ENCODE measurements at regions not wholly inside any gene's neighbourhood (a gene's known extent, or its start where the extent isn't known, plus 50 kb on each side); places are given as distances from the start of the nearest gene placed in this dataset.

DNA sequence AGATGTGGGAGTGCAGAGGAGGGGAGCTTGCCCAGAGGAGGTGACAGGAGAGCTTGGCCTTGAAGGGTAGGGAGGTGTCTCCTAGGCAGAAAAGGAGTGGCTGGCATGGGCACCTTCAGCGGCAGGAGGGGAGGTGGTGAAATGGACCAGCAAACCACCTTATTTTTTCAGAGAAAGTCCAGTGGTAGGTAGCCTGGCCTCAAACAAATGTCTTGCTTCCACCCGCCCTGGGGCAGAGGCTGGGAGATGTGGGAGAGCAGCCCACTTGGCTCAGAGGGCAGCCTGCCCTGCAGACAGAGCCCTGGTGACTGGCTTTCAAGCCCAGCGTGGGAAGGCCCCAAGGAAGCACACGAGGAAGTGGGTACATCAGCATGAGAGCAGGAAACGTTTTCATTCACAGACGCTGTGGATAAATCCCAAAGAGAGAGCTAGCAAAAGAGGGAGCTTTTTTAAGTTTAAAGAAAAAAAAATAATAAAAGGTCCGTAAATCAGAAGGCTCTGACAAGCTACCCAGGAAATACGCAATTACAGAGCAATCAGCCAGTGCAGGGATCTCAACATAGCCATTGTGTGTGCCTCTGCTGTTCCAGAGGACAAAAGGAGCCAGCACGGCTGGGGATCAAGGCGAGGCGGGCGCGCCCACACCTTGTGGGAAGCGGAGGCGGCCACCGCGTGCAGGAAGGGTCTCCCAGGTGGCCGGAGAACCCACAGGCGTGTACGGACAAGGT is 238.7 kb upstream of the PLET1 start:
- DNase-seq, result no peak
- Histone ChIP-seq H3K9me3 (replicated peaks in 1 of 2; ENCODE audit: control insufficient read depth in 1 of 2, insufficient read depth in 1 of 2, low read length in 2 of 2) (no peaks in the 10 kb centered on the region), H3K27ac (ENCODE audit: low read depth in 1 of 2, low read length in 2 of 2) (no peak overlapping the region), H3K36me3 (replicated peaks in 1 of 2; ENCODE audit: control insufficient read depth in 1 of 2, insufficient read depth in 2 of 2, low read length in 2 of 2) (no peaks in the 10 kb centered on the region), H3K4me3 (replicated peaks in 1 of 3; ENCODE audit: low read depth in 2 of 3, low read length in 3 of 3) (no peak overlapping the region), H3K79me2 (ENCODE audit: insufficient read depth, low read length) (no peaks in the 10 kb centered on the region), H3K9ac (ENCODE audit: insufficient read depth, low read length, poor library complexity, severe bottlenecking) (no peak overlapping the region), H2AFZ (ENCODE audit: insufficient read depth, low read depth, low read length, poor library complexity, severe bottlenecking) (no peak overlapping the region), H3K27me3 (ENCODE audit: control insufficient read depth in 2 of 2, insufficient read depth in 2 of 2, low read length in 2 of 2) (no peaks in the 10 kb centered on the region), H3K4me1 (ENCODE audit: control insufficient read depth in 1 of 2, insufficient read depth in 2 of 2, low read length in 2 of 2) (no peaks in the 10 kb centered on the region), H3K4me2 (replicated peaks; ENCODE audit: extremely low read depth, low read length, poor library complexity, severe bottlenecking) (no peak overlapping the region), H4K20me1 (ENCODE audit: insufficient read depth, low read length) (no peaks in the 10 kb centered on the region)
- H3K9me3 Mint-ChIP-seq, result peaks cover 0 to 3% (median 0%) of the 10 kb centered on the region in 7 donors
- no peaks in the 10 kb centered on the region for H3K4me1 Mint-ChIP-seq
- no peaks in the 10 kb centered on the region for H3K36me3 Mint-ChIP-seq
- WGBS (ENCODE audit: insufficient coverage), result 65% methylated on average over 20 of the region's 20 CpGs
- H3K27me3 Mint-ChIP-seq (ENCODE audit: low read depth in 3 of 3), result peaks cover 0 to 5% (median 2%) of the 10 kb centered on the region in 3 donors
- TF ChIP-seq, protein P1, sequence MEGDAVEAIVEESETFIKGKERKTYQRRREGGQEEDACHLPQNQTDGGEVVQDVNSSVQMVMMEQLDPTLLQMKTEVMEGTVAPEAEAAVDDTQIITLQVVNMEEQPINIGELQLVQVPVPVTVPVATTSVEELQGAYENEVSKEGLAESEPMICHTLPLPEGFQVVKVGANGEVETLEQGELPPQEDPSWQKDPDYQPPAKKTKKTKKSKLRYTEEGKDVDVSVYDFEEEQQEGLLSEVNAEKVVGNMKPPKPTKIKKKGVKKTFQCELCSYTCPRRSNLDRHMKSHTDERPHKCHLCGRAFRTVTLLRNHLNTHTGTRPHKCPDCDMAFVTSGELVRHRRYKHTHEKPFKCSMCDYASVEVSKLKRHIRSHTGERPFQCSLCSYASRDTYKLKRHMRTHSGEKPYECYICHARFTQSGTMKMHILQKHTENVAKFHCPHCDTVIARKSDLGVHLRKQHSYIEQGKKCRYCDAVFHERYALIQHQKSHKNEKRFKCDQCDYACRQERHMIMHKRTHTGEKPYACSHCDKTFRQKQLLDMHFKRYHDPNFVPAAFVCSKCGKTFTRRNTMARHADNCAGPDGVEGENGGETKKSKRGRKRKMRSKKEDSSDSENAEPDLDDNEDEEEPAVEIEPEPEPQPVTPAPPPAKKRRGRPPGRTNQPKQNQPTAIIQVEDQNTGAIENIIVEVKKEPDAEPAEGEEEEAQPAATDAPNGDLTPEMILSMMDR (IDR thresholded peaks at IDR 0.05), result no peak
- intact Hi-C loops (cut with micrococcal nuclease), result no loop called here
- H3K4me3 Mint-ChIP-seq, result no peak overlapping the region
- H3K27ac Mint-ChIP-seq, result no peak overlapping the region

DNA sequence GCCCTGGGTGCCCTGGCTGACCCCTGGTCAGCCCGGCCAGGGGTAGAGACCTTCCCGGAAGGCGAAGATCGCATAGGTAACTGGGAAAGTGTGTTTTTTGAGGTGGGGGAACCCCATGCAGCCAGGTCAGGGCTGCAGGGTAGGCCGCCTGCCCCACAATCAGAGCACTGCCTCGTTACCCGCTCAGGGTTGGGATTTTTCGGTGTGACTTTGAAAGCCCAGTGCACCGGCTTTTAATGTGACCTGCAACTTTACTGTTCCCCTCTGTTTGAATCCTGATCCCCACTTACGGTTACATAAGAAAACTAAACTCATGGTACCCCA is 239.2 kb upstream of the PLET1 start:
- H3K4me1 Mint-ChIP-seq, result no peaks in the 10 kb centered on the region
- Histone ChIP-seq H2AFZ (ENCODE audit: insufficient read depth, low read depth, low read length, poor library complexity, severe bottlenecking) (no peak overlapping the region), H3K9me3 (replicated peaks in 1 of 2; ENCODE audit: control insufficient read depth in 1 of 2, insufficient read depth in 1 of 2, low read length in 2 of 2) (no peaks in the 10 kb centered on the region), H4K20me1 (ENCODE audit: insufficient read depth, low read length) (no peaks in the 10 kb centered on the region), H3K4me2 (replicated peaks; ENCODE audit: extremely low read depth, low read length, poor library complexity, severe bottlenecking) (no peak overlapping the region), H3K27ac (ENCODE audit: low read depth in 1 of 2, low read length in 2 of 2) (no peak overlapping the region), H3K27me3 (ENCODE audit: control insufficient read depth in 2 of 2, insufficient read depth in 2 of 2, low read length in 2 of 2) (no peaks in the 10 kb centered on the region), H3K36me3 (replicated peaks in 1 of 2; ENCODE audit: control insufficient read depth in 1 of 2, insufficient read depth in 2 of 2, low read length in 2 of 2) (no peaks in the 10 kb centered on the region), H3K4me1 (ENCODE audit: control insufficient read depth in 1 of 2, insufficient read depth in 2 of 2, low read length in 2 of 2) (no peaks in the 10 kb centered on the region), H3K9ac (ENCODE audit: insufficient read depth, low read length, poor library complexity, severe bottlenecking) (no peak overlapping the region), H3K4me3 (replicated peaks in 1 of 3; ENCODE audit: low read depth in 2 of 3, low read length in 3 of 3) (no peak overlapping the region), H3K79me2 (ENCODE audit: insufficient read depth, low read length) (no peaks in the 10 kb centered on the region)
- no peak overlapping the region for H3K4me3 Mint-ChIP-seq
- H3K27ac Mint-ChIP-seq, result no peak overlapping the region
- TF ChIP-seq, protein P1 (IDR thresholded peaks at IDR 0.05), result no peak
- H3K9me3 Mint-ChIP-seq, result peaks cover 0 to 3% (median 0%) of the 10 kb centered on the region in 7 donors
- DNase-seq, result no peak
- WGBS (ENCODE audit: insufficient coverage), result 96% methylated on average over 7 of the region's 10 CpGs
- H3K27me3 Mint-ChIP-seq (ENCODE audit: low read depth in 3 of 3), result peaks cover 0 to 5% (median 2%) of the 10 kb centered on the region in 3 donors
- no peaks in the 10 kb centered on the region for H3K36me3 Mint-ChIP-seq
- intact Hi-C loops (cut with micrococcal nuclease), result no loop called here
